Calu3 (cell line): ENCODE measurements at regions not wholly inside any gene's neighbourhood (a gene's known extent, or its start where the extent isn't known, plus 50 kb on each side); places are given as distances from the start of the nearest gene placed in this dataset.

ENCODE experiments used
- BruUV-seq: library from RNA; stranded (reverse); fragments of 400-500 nt; replicated peaks from 2 replicates; lab custom pipeline; 2021; lab: Mats Ljungman, UMichigan
- CTCF ChIA-PET: fragments of 300-600 bp; sonication (Branson Sonifier 250); formaldehyde crosslinking; loops from one replicate; lab custom pipeline; 2022; ENCODE audit warnings: antibody characterized with exemption; lab: Charles Lee
- DNase-seq: peaks from one replicate; pipeline ENCODE4 v3.0.0; 2022
- H3K27ac Mint-ChIP-seq: one replicate; pipeline ENCODE4 v1.8.0; 2022; ENCODE audit warnings: mixed read lengths; ENCODE audit not compliant: unreplicated experiment
- H3K27me3 Mint-ChIP-seq: one replicate; pipeline ENCODE4 v1.8.0; 2022; ENCODE audit warnings: mixed read lengths; ENCODE audit not compliant: unreplicated experiment
- H3K36me3 Mint-ChIP-seq: one replicate; pipeline ENCODE4 v1.8.0; 2022; ENCODE audit warnings: mild to moderate bottlenecking, moderate library complexity, mixed read lengths; ENCODE audit not compliant: insufficient read depth, unreplicated experiment
- H3K4me1 Mint-ChIP-seq: one replicate; pipeline ENCODE4 v1.8.0; 2022; ENCODE audit warnings: mild to moderate bottlenecking, low read depth, mixed read lengths; ENCODE audit not compliant: unreplicated experiment
- H3K4me3 Mint-ChIP-seq: one replicate; pipeline ENCODE4 v1.8.0; 2022; ENCODE audit warnings: mild to moderate bottlenecking, low read depth, moderate library complexity, mixed read lengths; ENCODE audit not compliant: unreplicated experiment
- H3K9me3 Mint-ChIP-seq: one replicate; pipeline ENCODE4 v1.8.0; 2022; ENCODE audit warnings: low read depth, mixed read lengths; ENCODE audit not compliant: unreplicated experiment
- CTCF ChIP-seq: fragments of 200-600 bp; IDR thresholded peaks from one replicate; pipeline ENCODE4 v1.8.0; 2022; ENCODE audit warnings: antibody characterized with exemption; ENCODE audit not compliant: unreplicated experiment
- intact Hi-C: fragments of 100-400 bp; cut with micrococcal nuclease; formaldehyde crosslinking; loops from one replicate; pipeline ENCODE4 v1.10.0; 2022; ENCODE audit not compliant: unreplicated experiment

GRCh38 chr17:17405673-17406072 is 71.1 kb upstream of the MED9 start:
- Mint-ChIP-seq H3K36me3 (peaks cover 10% of the 10 kb centered on the region), H3K4me1 (peaks cover 31% of the 10 kb centered on the region), H3K9me3 (peaks cover 2% of the 10 kb centered on the region), H3K27me3 (peaks cover 78% of the 10 kb centered on the region), H3K4me3 (no peak overlapping the region), H3K27ac (no peak overlapping the region)
- BruUV-seq, result no TSS peak
- intact Hi-C loops, result no loop called here
- CTCF ChIA-PET, result interaction anchor here (1.2 kb wide), 1 partner anchor 18 kb away, joined by 3 read pairs; no protein-coding TSS in a partner anchor
- TF ChIP-seq CTCF, result no peak
- no peak for DNase-seq

- no peak for TF ChIP-seq CTCF
- no peak for DNase-seq
- Mint-ChIP-seq H3K27me3 (peaks cover 73% of the 10 kb centered on the region), H3K4me1 (peaks cover 27% of the 10 kb centered on the region), H3K9me3 (peaks cover 2% of the 10 kb centered on the region), H3K27ac (no peak overlapping the region), H3K36me3 (peaks cover 5% of the 10 kb centered on the region), H3K4me3 (no peak overlapping the region)
- no TSS peak for BruUV-seq
- CTCF ChIA-PET, result interaction anchor here (1.2 kb wide), 1 partner anchor 18 kb away, joined by 3 read pairs; no protein-coding TSS in a partner anchor
- intact Hi-C loops, result no loop called here
These were observed 70.6 kb upstream of the MED9 start for GRCh38 chr17:17406225-17406624.

GRCh38 chr17:17408236-17408794 is 68.5 kb upstream of the MED9 start:
- CTCF ChIA-PET, result no interaction called here
- no TSS peak for BruUV-seq
- H3K27me3 Mint-ChIP-seq, result peaks cover 57% of the 10 kb centered on the region
- peak overlapping the region; percentile 46 for H3K27ac Mint-ChIP-seq
- peak; percentile 2 for DNase-seq
- no peak overlapping the region for H3K4me3 Mint-ChIP-seq
- peaks cover 5% of the 10 kb centered on the region for H3K36me3 Mint-ChIP-seq
- TF ChIP-seq CTCF, result no peak
- H3K9me3 Mint-ChIP-seq, result peaks cover 2% of the 10 kb centered on the region
- intact Hi-C loops, result no loop called here
- H3K4me1 Mint-ChIP-seq, result peaks cover 31% of the 10 kb centered on the region

- DNase-seq, result no peak
- BruUV-seq, result no TSS peak
- peaks cover 5% of the 10 kb centered on the region for H3K36me3 Mint-ChIP-seq
- intact Hi-C loops, result no loop called here
- H3K9me3 Mint-ChIP-seq, result peaks cover 5% of the 10 kb centered on the region
- CTCF ChIA-PET, result interaction anchor here (0.6 kb wide), 1 partner anchor 63 kb away, joined by 4 read pairs; no protein-coding TSS in a partner anchor
- H3K27ac Mint-ChIP-seq, result no peak overlapping the region
- H3K4me3 Mint-ChIP-seq, result no peak overlapping the region
- H3K27me3 Mint-ChIP-seq, result peaks cover 45% of the 10 kb centered on the region
- peaks cover 40% of the 10 kb centered on the region for H3K4me1 Mint-ChIP-seq
- TF ChIP-seq CTCF, result no peak
These were observed 66.4 kb upstream of the MED9 start for GRCh38 chr17:17410357-17410756.
